GM12891 (cell line): ENCODE measurements at regions not wholly inside any gene's neighbourhood (a gene's known extent, or its start where the extent isn't known, plus 50 kb on each side); places are given as distances from the start of the nearest gene placed in this dataset.

ENCODE experiments used
- DNase-seq: peaks from one replicate; pipeline ENCODE4 v3.0.0; 2011; ENCODE audit warnings: low spot score; ENCODE audit not compliant: insufficient read length
- FAIRE-seq: peaks from 2 replicates; lab custom pipeline; 2011; peaks lifted over from hg19 to GRCh38; lab: Jason Lieb, UNC
- PAX5 ChIP-seq: IDR thresholded peaks from 2 replicates; pipeline ENCODE4 v1.6.1; 2011; ENCODE audit warnings: low read length, moderate library complexity, mild to moderate bottlenecking; ENCODE audit not compliant: insufficient read depth, severe bottlenecking
- POLR2A ChIP-seq: IDR thresholded peaks from 2 replicates; pipeline ENCODE4 v1.6.1; 2011; ENCODE audit warnings: low read depth, low read length, control low read depth
- POLR2AphosphoS5 ChIP-seq: IDR thresholded peaks from 2 replicates; pipeline ENCODE4 v1.6.1; 2011; ENCODE audit warnings: low read depth, low read length, control low read depth
- POU2F2 ChIP-seq: IDR thresholded peaks from 2 replicates; pipeline ENCODE4 v1.6.1; 2011; ENCODE audit warnings: low read depth, mild to moderate bottlenecking, control low read depth, low read length, moderate library complexity
- SPI1 ChIP-seq: IDR thresholded peaks from 2 replicates; pipeline ENCODE4 v1.6.1; 2011; ENCODE audit warnings: low read depth, low read length, control low read depth
- TAF1 ChIP-seq: IDR thresholded peaks from 2 replicates; pipeline ENCODE4 v1.6.1; 2011; ENCODE audit warnings: low read depth, low read length, control low read depth

DNA sequence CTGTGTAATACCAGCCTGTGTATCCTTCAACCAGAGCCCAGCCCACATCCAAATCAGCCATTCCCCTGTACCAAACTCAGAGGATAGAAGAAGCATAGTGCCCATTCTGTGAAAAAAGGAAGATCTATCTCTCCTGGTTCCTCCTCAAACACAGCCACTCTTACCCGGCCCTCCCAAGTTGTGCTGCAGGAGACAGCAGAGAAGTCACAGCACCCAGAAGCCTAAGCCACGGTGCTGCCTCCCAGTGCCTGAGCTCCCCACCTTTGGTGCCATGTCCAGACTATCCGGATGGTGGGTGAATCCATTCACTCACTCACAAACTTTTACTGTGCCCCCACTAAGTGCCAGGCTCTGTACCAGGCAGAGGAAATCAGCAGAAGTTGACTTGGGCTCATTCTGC, 166.0 kb upstream of the ZMIZ1 start:
- TF ChIP-seq POLR2AphosphoS5: no peak
- TF ChIP-seq POLR2A: no peak
- TF ChIP-seq PAX5: no peak
- no peak for TF ChIP-seq TAF1
- no peak for TF ChIP-seq SPI1
- no peak for TF ChIP-seq POU2F2
- FAIRE-seq (no peak), DNase-seq (no peak)

DNA sequence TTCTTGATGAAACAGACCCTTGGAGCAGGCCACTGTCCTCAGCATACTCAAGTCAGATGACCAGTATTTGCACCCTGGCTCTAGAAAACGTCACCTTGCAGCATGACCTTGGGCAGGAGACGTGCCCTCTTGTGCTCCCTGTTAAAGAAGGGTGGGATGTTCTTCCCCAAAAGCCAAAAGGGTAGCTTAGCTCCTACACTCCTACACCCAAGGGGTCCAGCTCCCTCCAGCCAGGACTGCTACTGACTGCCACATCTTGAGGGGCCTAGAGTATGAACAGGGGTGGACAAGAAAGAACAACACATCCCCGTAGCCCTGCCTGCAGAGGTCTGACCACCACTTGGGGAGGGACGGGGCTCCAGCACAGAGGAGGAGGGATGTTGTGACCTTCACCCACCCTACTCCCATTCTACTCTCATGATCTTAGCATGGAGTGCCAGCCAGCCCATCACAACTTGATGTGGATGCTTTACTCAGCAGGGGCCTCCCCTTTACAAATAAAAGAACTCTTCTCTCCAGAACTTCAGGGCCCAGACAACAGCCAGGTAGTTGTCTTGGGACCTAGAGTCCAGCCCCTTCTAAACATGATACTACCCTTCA, 165.3 kb upstream of the ZMIZ1 start:
- DNase-seq (no peak), FAIRE-seq (no peak)
- TF ChIP-seq PAX5: no peak

GRCh38 chr10:78904196-78904595, 164.6 kb upstream of the ZMIZ1 start:
- DNase-seq (no peak), FAIRE-seq (no peak)
- TF ChIP-seq SPI1 (no peak), POU2F2 (no peak), TAF1 (no peak), POLR2A (no peak), PAX5 (no peak), POLR2AphosphoS5 (no peak)

DNA sequence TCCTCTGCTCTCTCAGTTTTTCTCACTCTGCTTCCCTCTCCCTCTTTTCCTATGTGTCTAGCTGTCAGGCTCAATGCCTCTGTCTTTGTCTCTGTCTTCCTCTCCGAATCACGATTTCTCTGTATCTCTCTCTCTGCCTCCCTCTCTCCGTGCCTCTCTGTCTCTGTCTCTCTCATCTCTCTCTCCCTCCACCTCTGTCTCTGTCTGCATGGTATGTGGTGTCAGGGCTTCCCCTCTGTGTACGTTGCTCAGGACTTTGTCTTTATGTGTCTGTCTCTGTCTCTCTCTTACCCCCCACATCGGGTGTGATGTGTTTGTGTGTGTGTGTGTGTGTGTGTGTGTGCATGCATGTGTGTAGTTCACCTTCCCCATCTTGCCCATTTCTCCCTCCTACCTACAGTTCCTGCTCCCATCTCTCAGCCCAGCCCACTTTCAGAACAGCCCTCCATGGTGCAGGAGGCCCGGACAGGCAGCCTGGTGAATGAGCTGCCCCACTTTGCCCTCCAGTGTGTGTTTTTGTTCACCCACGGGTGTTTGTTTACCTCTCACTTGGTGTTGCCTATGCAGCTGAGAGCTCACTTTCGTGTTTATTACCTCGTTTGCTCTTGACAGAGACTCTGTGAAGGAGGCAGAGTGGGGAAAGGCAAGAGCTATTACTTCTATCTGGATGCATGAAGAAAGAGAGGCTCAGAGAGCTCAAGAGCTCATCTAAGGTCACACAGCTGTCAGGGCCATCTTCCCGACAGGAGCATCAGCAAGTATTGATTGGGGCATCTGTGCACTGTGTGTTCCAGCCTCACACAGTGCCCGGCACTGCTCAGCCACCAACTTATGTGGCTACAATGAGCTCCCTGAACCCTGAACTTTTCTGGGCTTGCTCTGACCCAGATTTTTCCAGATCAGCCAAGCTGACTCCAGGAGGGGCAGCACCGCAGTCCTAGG, 163.5 kb upstream of the ZMIZ1 start:
- TF ChIP-seq TAF1: no peak
- no peak for TF ChIP-seq POLR2A
- TF ChIP-seq POU2F2: no peak
- no peak for TF ChIP-seq PAX5
- no peak for TF ChIP-seq POLR2AphosphoS5
- no peak for TF ChIP-seq SPI1
- FAIRE-seq (no peak), DNase-seq (no peak)

- TF ChIP-seq SPI1: no peak
- TF ChIP-seq POU2F2: no peak
- TF ChIP-seq PAX5: no peak
- TF ChIP-seq POLR2AphosphoS5: no peak
- no peak for TF ChIP-seq POLR2A
- no peak for TF ChIP-seq TAF1
- no peak for FAIRE-seq
- no peak for DNase-seq
These were observed 162.8 kb upstream of the ZMIZ1 start for GRCh38 chr10:78905957-78906308.

DNA sequence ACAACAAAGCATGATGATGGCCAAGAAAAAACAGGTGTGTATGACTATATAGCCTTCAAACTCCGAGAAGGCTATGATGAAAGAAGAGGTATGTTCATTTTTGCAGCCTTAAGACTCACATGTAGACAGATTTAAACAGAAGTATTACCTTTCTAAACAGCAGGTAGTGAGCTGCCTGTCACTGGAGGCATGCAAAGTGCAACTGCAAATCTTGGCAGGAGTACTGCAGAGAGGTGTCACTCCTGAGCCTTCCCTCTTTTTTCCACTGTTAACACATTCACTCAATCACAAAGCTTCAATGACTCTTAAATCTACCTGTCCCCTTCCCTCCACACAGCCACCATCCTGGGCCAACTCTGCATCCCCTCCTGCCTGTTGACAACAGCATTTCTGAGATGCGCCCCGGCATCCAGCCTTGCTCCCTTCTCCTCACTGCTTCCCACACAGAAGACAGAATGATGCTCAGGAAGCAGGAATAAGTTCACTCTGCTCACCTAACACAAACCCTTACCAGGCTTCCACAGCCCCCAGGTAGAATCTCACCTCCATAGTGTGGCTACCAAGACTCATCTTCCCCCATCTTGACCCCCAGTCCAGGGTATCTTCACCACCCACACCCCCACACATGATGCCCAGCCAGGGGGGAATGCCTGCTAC, 161.9 kb upstream of the ZMIZ1 start:
- DNase-seq (no peak), FAIRE-seq (no peak)
- no peak for TF ChIP-seq TAF1
- TF ChIP-seq SPI1: no peak
- TF ChIP-seq POLR2AphosphoS5: no peak
- TF ChIP-seq POLR2A: no peak
- no peak for TF ChIP-seq PAX5
- TF ChIP-seq POU2F2: no peak

DNA sequence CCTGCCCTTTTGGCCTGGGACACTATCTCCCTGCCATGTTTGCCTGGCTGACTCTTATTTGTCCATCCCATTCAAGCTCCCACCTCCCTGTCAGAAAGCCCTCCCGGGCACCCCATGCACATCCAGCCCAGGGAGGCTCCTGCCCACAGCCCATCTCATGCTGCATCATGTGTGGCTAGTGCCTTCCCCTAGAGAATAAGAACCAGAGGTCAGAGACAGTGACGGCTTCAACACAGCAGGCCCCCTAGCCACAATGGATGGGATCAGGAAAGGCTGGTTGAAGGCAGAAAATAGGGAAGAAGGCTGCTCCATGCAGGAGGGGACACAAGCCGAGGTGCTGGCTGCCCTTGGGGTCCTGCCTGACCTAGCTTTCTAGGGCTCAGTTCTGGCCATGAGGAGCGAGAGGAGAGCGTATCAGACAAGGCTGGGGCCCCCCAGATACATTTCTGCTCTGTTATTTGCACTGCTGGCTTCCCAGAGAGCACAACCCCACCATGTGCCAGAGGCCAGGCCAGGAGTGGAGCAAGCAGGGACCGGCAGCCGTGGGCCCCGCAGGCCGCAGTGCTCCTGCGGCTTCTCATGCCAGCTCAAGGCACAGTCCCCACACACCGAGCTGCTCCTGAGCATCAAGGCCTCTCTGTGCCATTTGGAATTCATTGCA, 161.1 kb upstream of the ZMIZ1 start:
- DNase-seq (no peak), FAIRE-seq (no peak)
- TF ChIP-seq POLR2A (no peak), SPI1 (no peak), POLR2AphosphoS5 (no peak), PAX5 (no peak), TAF1 (no peak), POU2F2 (no peak)

DNA sequence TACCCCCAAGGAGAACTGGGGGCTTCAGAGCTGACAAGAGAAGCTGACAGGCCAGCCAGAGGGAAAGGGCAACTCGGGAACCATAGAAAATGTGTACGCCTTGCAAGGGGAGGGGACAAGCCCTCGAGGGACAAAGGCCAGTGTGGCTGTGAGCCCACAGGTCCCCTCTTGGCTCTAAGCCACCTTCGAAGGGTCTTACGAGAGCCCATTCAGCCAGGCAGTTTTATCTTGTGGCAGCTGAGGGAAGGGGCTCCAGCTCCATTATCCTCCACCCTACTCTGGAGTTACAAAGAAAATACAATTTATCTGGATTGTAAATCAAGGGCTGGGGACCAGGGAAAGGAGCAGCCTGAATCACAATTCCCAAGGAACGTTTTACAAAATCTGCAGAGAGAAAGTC, 159.5 kb upstream of the ZMIZ1 start:
- DNase-seq: no peak
- no peak for TF ChIP-seq POU2F2
- TF ChIP-seq TAF1: no peak
- no peak for TF ChIP-seq PAX5
- TF ChIP-seq POLR2A: no peak
- TF ChIP-seq SPI1: no peak
- TF ChIP-seq POLR2AphosphoS5: no peak
- no peak for FAIRE-seq

DNA sequence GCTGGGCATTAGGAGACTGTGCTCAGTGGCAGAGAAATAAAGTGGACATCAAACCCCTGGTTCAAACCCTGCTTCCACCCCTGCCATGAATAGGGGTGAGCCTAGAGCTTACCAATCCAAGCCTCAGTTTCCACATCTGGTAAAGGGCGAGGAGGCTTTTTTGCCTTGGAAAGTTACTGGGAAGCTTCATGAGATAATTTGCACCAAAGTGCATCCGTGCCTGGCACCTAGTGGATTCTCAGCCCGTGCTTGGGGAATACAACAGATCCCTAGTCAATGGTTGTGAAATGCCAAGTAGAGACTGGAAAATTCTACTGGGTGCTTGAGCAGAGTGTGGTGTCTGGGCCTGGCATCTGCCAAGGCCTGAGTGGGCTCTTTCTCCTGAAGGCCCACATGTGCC, 158.7 kb upstream of the ZMIZ1 start:
- no peak for TF ChIP-seq PAX5
- no peak for TF ChIP-seq POLR2AphosphoS5
- TF ChIP-seq TAF1: no peak
- TF ChIP-seq POU2F2: no peak
- TF ChIP-seq SPI1: no peak
- no peak for TF ChIP-seq POLR2A
- no peak for FAIRE-seq
- DNase-seq: no peak
